CD4-positive, alpha-beta memory T cell (primary cell): ENCODE measurements at regions not wholly inside any gene's neighbourhood (a gene's known extent, or its start where the extent isn't known, plus 50 kb on each side); places are given as distances from the start of the nearest gene placed in this dataset.
"Not testable (repeated sequence)": the region's sequence is repeated elsewhere in the genome, so short reads cannot be mapped to it uniquely, and the experiment has no call there.

Source experiments
- CTCF ChIA-PET: fragments of 350-600 bp; sonication (Branson Sonifier 250); formaldehyde crosslinking; loops from one replicate; lab custom pipeline; 2021; ENCODE audit warnings: inconsistent platforms; ENCODE audit not compliant: partially characterized antibody; lab: Charles Lee
- POLR2A ChIA-PET: fragments of 350-600 bp; sonication (Branson Sonifier 250); formaldehyde crosslinking; loops from one replicate; lab custom pipeline; 2021; ENCODE audit not compliant: partially characterized antibody; lab: Charles Lee
- DNase-seq, 5 donors: peaks; one replicate each; pipeline versions ENCODE4 v3.0.0 to v3.0.0-alpha.2; 2020 to 2022; ENCODE audit warnings: mixed read lengths in 1 of 5
- H3K27ac ChIP-seq: one replicate; pipeline ENCODE4 v1.7.0; 2013; ENCODE audit warnings: low read depth, low read length
- H3K27me3 ChIP-seq: 2 replicates; pipeline ENCODE4 v1.7.0; 2013; ENCODE audit warnings: mild to moderate bottlenecking, low read length, moderate library complexity; ENCODE audit not compliant: insufficient read depth
- H3K36me3 ChIP-seq: 2 replicates; pipeline ENCODE4 v1.7.0; 2013; ENCODE audit warnings: mild to moderate bottlenecking, low read length, moderate library complexity; ENCODE audit not compliant: insufficient read depth
- H3K4me1 ChIP-seq: 2 replicates; pipeline ENCODE4 v1.7.0; 2013; ENCODE audit warnings: mild to moderate bottlenecking, low read length, moderate library complexity; ENCODE audit not compliant: insufficient read depth
- H3K4me3 ChIP-seq, 2 donors: one replicate each; pipeline ENCODE4 v1.7.0; 2013; ENCODE audit warnings: low read length in 2 of 2, mild to moderate bottlenecking in 1 of 2
- H3K9me3 ChIP-seq, 2 donors: one replicate each; pipeline ENCODE4 v1.7.0; 2013; ENCODE audit warnings: low read length in 2 of 2, control low read depth in 1 of 2; ENCODE audit not compliant: control insufficient read depth in 1 of 2
- H3K27ac Mint-ChIP-seq, 7 donors: one replicate each; pipeline ENCODE4 v1.8.0; 2020 to 2021; ENCODE audit warnings: mixed read lengths in 7 of 7, mild to moderate bottlenecking in 6 of 7, inconsistent platforms in 3 of 7, moderate library complexity in 3 of 7
- H3K27me3 Mint-ChIP-seq, 2 donors: one replicate each; pipeline ENCODE4 v1.8.0; 2020 to 2021; ENCODE audit warnings: mixed read lengths in 2 of 2
- H3K36me3 Mint-ChIP-seq, 2 donors: one replicate each; pipeline ENCODE4 v1.8.0; 2020 to 2021; ENCODE audit warnings: mixed read lengths in 2 of 2, inconsistent platforms in 1 of 2, mild to moderate bottlenecking in 1 of 2
- H3K4me1 Mint-ChIP-seq, 4 donors: one replicate each; pipeline ENCODE4 v1.8.0; 2020 to 2021; ENCODE audit warnings: mixed read lengths in 4 of 4, mild to moderate bottlenecking in 1 of 4
- H3K4me3 Mint-ChIP-seq, 8 donors: one replicate each; pipeline ENCODE4 v1.8.0; 2020 to 2021; ENCODE audit warnings: mixed read lengths in 8 of 8, mild to moderate bottlenecking in 7 of 8, moderate library complexity in 6 of 8, inconsistent platforms in 3 of 8
- H3K9me3 Mint-ChIP-seq, 8 donors: one replicate each; pipeline ENCODE4 v1.8.0; 2020 to 2021; ENCODE audit warnings: mixed read lengths in 8 of 8, mild to moderate bottlenecking in 5 of 8, inconsistent platforms in 3 of 8, moderate library complexity in 1 of 8
- intact Hi-C: fragments of 100-400 bp; cut with micrococcal nuclease; formaldehyde crosslinking; loops from one replicate; pipeline ENCODE4 v1.15.1; 2023

DNA sequence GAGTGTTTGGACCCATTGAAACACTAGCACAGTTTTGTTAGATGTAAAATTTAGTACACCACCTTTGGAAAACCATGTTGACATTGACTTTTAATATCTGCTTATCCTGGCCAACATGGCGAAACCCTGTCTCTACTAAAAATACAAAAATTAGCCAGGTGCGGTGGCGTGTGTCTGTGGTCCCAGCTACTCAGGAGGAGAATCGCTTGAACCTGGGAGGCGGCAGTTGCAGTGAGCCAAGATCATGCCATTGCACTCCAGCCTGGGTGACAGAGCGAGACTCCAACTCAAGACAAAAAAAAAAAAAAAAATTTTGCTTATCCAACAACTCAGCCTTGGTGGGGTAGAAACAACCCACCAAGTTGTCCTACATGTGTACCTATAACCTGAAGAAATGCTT, 454.2 kb downstream of the EFNB2 start:
- CTCF ChIA-PET, H3K27me3 ChIP-seq, H3K4me3 Mint-ChIP-seq, H3K9me3 Mint-ChIP-seq, H3K4me1 Mint-ChIP-seq, H3K27ac ChIP-seq, H3K36me3 Mint-ChIP-seq, H3K27me3 Mint-ChIP-seq, H3K4me1 ChIP-seq, intact Hi-C loops, H3K36me3 ChIP-seq, H3K27ac Mint-ChIP-seq, POLR2A ChIA-PET, H3K4me3 ChIP-seq, DNase-seq, H3K9me3 ChIP-seq: not testable (repeated sequence)

DNA sequence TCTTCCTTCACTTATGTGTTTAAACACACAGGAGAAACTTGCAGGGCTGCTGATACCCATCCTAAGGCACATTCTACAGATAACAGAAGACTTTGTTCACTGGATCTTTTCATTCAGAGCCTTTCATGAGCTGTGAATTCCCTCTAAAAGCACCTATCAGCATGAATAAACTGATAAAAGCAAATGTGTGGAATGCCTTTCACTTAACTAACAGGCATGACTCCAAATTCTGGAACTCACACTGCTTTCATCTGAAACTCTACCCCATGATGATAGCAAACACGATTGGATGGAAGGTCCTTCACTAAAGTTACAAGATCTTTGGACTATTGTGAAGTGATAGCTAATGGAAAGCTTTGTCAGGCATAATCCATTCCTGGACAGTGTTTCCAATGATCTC, 457.3 kb downstream of the EFNB2 start:
- no peaks in the 10 kb centered on the region for H3K27me3 ChIP-seq
- Mint-ChIP-seq H3K4me1 (no peaks in the 10 kb centered on the region), H3K27ac (no peak overlapping the region), H3K27me3 (no peaks in the 10 kb centered on the region), H3K36me3 (no peaks in the 10 kb centered on the region), H3K4me3 (no peak overlapping the region), H3K9me3 (peaks cover 0 to 5% (median 0%) of the 10 kb centered on the region in 8 donors)
- no peak overlapping the region for H3K4me3 ChIP-seq
- no peaks in the 10 kb centered on the region for H3K4me1 ChIP-seq
- POLR2A ChIA-PET, result no interaction called here
- no peak overlapping the region for H3K27ac ChIP-seq
- CTCF ChIA-PET, result no interaction called here
- intact Hi-C loops, result no loop called here
- no peaks in the 10 kb centered on the region for H3K36me3 ChIP-seq
- no peak for DNase-seq
- no peaks in the 10 kb centered on the region for H3K9me3 ChIP-seq

DNA sequence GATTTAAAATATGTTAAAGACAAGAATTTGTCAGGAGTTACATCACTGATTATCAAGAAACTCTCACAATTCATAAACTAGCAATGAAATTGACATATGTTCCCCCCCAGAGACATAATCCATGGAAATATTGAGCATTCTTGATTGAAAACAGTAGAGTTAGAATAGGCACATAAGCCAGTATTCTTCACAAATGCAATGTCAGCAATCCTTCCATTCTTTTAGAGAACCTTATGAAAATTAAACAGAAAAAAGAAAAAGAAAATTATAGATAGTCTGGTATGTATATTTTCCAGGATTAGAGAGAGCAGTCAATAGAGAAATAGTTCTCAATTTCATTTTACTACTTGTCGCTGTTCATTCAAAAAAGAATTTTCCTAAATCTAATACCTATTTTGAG, 458.4 kb downstream of the EFNB2 start:
- ChIA-PET CTCF (no interaction called here), POLR2A (no interaction called here)

DNA sequence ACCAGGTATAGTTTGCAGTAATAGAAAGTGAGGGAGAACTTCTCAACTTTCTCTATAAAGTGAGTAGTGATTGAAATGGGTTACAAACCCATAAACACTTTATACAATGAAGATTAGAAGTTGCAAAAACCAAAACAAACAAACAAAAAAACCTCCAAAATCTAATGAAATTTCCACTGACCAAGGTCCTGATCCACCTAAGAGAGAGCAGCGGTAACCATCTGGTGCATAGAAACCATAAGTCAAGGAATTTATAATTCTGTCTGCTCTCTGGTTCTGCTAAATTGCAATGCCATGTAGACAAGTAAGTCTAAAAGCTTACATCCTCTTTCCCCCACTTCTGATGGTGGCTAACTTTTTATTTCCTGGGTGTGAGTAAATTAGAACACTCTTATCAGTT, 463.4 kb downstream of the EFNB2 start:
- intact Hi-C loops, result no loop called here
- H3K9me3 ChIP-seq, result no peaks in the 10 kb centered on the region
- no peaks in the 10 kb centered on the region for H3K4me1 Mint-ChIP-seq
- no peaks in the 10 kb centered on the region for H3K27me3 Mint-ChIP-seq
- H3K36me3 Mint-ChIP-seq, result no peaks in the 10 kb centered on the region
- no peaks in the 10 kb centered on the region for H3K9me3 Mint-ChIP-seq
- no peaks in the 10 kb centered on the region for H3K4me1 ChIP-seq
- ChIA-PET POLR2A (no interaction called here), CTCF (no interaction called here)
- H3K27ac ChIP-seq, result no peak overlapping the region
- DNase-seq, result no peak
- H3K4me3 Mint-ChIP-seq, result no peak overlapping the region
- H3K36me3 ChIP-seq, result no peaks in the 10 kb centered on the region
- no peak overlapping the region for H3K4me3 ChIP-seq
- H3K27me3 ChIP-seq, result no peaks in the 10 kb centered on the region
- H3K27ac Mint-ChIP-seq, result no peak overlapping the region

More for the DNA sequence above, 458.4 kb downstream of the EFNB2 start:
- Histone ChIP-seq H3K27me3 (no peaks in the 10 kb centered on the region), H3K36me3 (no peaks in the 10 kb centered on the region), H3K27ac (no peak overlapping the region), H3K4me3 (no peak overlapping the region), H3K4me1 (no peaks in the 10 kb centered on the region), H3K9me3 (no peaks in the 10 kb centered on the region)
- no peak overlapping the region for H3K4me3 Mint-ChIP-seq
- H3K36me3 Mint-ChIP-seq, result no peaks in the 10 kb centered on the region
- H3K9me3 Mint-ChIP-seq, result peaks cover 0 to 5% (median 0%) of the 10 kb centered on the region in 8 donors
- no peak overlapping the region for H3K27ac Mint-ChIP-seq
- intact Hi-C loops, result no loop called here
- H3K4me1 Mint-ChIP-seq, result no peaks in the 10 kb centered on the region
- no peak for DNase-seq
- no peaks in the 10 kb centered on the region for H3K27me3 Mint-ChIP-seq

DNA sequence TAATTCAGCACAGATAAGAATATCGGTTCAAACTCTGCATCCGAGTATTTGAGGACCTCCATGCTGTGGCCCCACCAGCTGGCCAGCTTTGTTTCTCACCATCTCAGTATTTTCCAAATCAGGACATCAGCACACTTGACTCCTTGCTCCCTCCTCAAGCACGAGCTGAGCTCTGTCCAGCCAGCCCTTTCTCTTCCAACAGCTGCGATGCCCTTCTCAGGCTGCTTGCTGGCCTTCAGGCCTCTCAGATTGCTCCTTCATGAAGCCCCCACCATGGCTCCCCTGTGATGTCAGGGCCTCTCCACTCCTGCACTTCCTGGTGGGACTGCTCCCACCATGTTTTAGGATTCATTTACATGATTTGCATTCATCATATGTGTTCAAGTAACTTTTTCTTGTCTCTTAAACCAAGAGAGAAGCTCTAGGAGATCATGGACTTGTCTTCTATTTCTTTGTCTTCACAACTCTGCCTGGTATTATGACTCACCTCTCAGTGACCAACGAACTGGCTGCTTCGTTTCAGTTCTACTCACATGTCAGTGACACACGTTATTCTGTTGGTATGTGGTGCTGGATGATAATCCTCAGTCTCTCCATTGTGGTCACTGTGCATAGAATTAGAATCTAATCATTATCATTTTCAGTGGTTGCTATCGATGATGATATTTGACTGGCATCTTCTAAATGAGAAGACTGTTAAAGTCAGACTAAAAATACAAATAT, 471.7 kb downstream of the EFNB2 start:
- Histone ChIP-seq H3K27ac (no peak overlapping the region), H3K9me3 (no peaks in the 10 kb centered on the region), H3K4me3 (no peak overlapping the region), H3K36me3 (no peaks in the 10 kb centered on the region), H3K4me1 (no peaks in the 10 kb centered on the region), H3K27me3 (no peaks in the 10 kb centered on the region)
- H3K27me3 Mint-ChIP-seq, result no peaks in the 10 kb centered on the region
- H3K27ac Mint-ChIP-seq, result no peak overlapping the region
- intact Hi-C loops, result no loop called here
- H3K4me3 Mint-ChIP-seq, result no peak overlapping the region
- peaks cover 0 to 1% (median 0%) of the 10 kb centered on the region in 8 donors for H3K9me3 Mint-ChIP-seq
- no peak for DNase-seq
- H3K36me3 Mint-ChIP-seq, result no peaks in the 10 kb centered on the region
- H3K4me1 Mint-ChIP-seq, result no peaks in the 10 kb centered on the region
- CTCF ChIA-PET, result no interaction called here
- POLR2A ChIA-PET, result no interaction called here

DNA sequence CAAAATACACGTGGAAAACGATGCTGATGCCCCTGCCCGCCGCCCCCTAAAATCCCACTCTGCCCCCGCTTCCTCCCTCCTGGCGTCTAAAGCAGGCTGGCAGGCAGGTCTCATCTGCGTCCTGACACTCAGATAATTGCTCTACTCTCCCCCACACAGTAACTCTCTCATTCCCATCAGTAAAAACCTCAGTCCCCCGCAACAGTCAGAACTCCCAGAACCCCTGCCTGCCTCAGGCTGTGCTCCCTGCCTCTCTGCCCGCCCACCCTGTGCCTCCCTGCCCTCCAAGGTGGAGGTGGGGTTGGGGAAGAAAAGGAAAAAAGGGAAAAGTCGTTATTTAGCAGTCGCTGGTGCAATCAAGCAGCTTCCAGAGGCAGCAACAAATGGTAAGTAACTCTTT, 473.7 kb downstream of the EFNB2 start:
- peaks cover 0 to 3% of the 10 kb centered on the region in 2 donors for H3K27me3 Mint-ChIP-seq
- ChIA-PET CTCF (no interaction called here), POLR2A (no interaction called here)
- no peaks in the 10 kb centered on the region for H3K4me1 Mint-ChIP-seq
- no peaks in the 10 kb centered on the region for H3K4me1 ChIP-seq
- no peak overlapping the region for H3K27ac Mint-ChIP-seq
- H3K9me3 Mint-ChIP-seq, result peaks cover 0 to 4% (median 0%) of the 10 kb centered on the region in 8 donors
- DNase-seq, result no peak
- no peaks in the 10 kb centered on the region for H3K27me3 ChIP-seq
- H3K27ac ChIP-seq, result no peak overlapping the region
- H3K4me3 ChIP-seq, result no peak overlapping the region
- intact Hi-C loops, result no loop called here
- no peaks in the 10 kb centered on the region for H3K36me3 Mint-ChIP-seq
- H3K9me3 ChIP-seq, result no peaks in the 10 kb centered on the region
- no peak overlapping the region for H3K4me3 Mint-ChIP-seq
- no peaks in the 10 kb centered on the region for H3K36me3 ChIP-seq

DNA sequence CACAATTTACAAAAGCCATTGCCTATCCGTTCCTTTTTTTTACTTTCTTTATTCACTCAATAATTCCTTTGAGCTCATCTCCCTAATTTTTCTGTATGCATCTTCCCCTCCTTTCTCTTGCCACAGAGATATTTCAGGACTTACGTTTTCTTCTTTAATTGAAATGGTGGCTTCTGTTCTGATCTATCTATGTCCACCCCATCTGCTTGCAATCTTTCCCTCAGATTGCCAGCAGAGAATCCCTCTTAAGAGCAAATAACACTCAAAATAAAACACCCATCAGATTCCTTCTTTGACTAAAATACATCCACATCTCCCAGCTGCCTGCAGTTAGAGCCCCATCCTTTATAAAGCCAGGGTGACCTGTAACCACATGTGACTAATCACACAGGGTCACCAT, 478.6 kb downstream of the EFNB2 start:
- CTCF ChIA-PET, result no interaction called here
- Mint-ChIP-seq H3K4me3 (no peak overlapping the region), H3K36me3 (no peaks in the 10 kb centered on the region)

More for the DNA sequence above, 478.6 kb downstream of the EFNB2 start:
- H3K4me1 Mint-ChIP-seq, result no peaks in the 10 kb centered on the region
- no peaks in the 10 kb centered on the region for H3K4me1 ChIP-seq
- H3K36me3 ChIP-seq, result no peaks in the 10 kb centered on the region
- H3K9me3 ChIP-seq, result no peaks in the 10 kb centered on the region
- no peak for DNase-seq
- intact Hi-C loops, result no loop called here
- peaks cover 0 to 4% (median 0%) of the 10 kb centered on the region in 8 donors for H3K9me3 Mint-ChIP-seq
- no peak overlapping the region for H3K27ac ChIP-seq
- H3K27ac Mint-ChIP-seq, result no peak overlapping the region
- H3K4me3 ChIP-seq, result no peak overlapping the region
- POLR2A ChIA-PET, result no interaction called here
- peaks cover 0 to 3% of the 10 kb centered on the region in 2 donors for H3K27me3 Mint-ChIP-seq
- H3K27me3 ChIP-seq, result no peaks in the 10 kb centered on the region
